Hematopoietic multipotent progenitor cell treated with erythropoietin and hydrocortisone succinate and interleukin-3 and kit ligand, for 17 days (in vitro differentiated cells): ENCODE measurements at regions not wholly inside any gene's neighbourhood (a gene's known extent, or its start where the extent isn't known, plus 50 kb on each side); places are given as distances from the start of the nearest gene placed in this dataset.
"Not testable (repeated sequence)": the region's sequence is repeated elsewhere in the genome, so short reads cannot be mapped to it uniquely, and the experiment has no call there.

Source experiments
- DNase-seq: peaks from one replicate; pipeline ENCODE4 v3.0.0-alpha.2; 2015; ENCODE audit warnings: low spot score

- DNase-seq = no peak
Observed at GRCh38 chr9:75672478-75672877, 218.0 kb upstream of the PCSK5 start.

- no peak for DNase-seq
Observed at GRCh38 chr9:75683591-75683990, 206.9 kb upstream of the PCSK5 start.

DNA sequence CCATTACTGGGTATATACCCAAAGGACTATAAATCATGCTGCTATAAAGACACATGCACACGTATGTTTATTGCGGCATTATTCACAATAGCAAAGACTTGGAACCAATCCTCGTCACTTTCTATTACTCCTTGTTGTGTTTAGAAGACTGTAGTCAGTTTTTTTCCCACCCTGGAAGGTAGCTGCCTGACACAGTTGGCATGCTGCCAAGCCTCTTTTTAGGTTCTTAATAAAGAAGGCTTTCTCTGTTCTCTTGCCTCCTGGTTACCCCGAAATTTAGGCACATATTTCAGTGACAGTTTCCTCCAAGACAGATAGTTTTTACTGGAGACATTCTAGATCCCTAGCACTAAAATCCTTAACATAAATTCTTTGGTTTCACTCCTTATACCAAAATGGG, 205.4 kb upstream of the PCSK5 start:
- no peak for DNase-seq

- DNase-seq = no peak
Observed at GRCh38 chr9:75687359-75687953, 203.0 kb upstream of the PCSK5 start.

DNA sequence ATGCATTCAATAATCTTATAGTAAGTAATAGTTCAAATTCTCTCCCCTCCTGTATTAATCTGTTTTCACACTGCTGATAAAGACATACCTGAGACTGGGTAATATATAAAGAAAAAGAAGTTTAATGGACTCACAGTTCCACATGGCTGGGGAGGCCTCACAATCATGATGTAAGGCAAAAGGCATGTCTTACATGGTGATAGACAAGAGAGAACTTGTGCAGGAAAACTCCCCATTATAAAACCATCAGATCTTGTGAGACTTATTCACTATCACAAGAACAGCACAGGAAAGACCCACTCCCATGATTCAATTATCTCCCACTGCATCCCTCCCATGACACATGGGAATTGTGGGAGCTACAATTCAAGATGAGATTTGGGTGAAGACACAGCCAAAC, 199.9 kb upstream of the PCSK5 start:
- DNase-seq = not testable (repeated sequence)

DNA sequence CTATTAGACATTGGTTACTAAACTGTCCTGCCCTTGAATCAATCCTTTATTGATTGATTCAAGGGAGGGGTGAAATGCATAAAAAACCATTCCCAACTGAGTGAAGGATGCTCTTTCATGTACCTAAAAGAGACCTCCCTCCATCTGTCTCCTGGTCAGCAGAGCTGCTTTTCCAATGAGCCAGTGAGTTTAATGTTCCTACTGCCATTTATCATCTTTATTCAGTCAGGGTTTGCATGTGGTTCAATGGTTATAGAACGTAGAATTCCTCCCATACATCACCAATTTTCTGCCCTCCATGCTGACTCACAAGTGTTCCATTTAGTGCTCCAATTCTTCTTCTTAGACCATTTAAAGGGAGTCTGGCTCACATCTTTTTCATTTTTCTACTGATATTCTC, 199.1 kb upstream of the PCSK5 start:
- no peak for DNase-seq

GRCh38 chr9:75692309-75692708, 198.2 kb upstream of the PCSK5 start:
- DNase-seq = no peak

DNA sequence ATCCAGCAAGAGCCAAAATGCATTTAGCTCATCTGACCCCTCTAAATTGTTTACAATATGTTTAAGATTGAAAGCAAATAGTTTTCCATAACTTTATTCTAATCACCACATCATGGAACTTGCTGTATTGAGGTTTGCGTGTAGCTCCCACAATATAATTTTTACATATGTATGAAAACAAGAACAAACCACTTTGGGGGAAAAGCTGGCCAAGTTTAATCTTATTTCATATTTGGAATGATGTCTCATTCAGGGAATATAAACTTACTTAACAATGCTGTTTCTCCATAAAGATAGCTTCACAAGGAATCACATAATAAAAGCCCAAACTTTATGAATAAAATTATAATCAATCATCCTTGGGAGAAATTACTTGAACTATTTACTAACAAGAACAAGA, 194.6 kb upstream of the PCSK5 start:
- no peak for DNase-seq

DNA sequence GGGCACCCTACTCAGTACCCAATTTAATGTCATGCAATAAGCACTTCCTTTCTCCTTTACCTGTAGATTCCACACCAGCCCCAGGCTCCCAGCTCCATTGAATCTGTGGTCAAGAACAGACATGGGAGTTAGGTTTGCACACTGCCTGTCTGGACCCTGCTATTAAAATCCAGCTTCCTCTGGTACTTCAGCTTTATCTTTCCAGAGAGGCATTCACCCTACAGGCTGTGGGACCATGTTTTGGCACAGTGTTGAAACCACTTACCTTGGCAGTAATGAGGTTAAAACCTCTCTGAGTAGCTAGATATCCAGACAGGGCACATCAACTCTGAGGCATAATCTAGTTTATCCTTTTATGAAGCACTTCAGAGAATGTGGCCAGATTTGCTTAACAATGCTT, 191.5 kb upstream of the PCSK5 start:
- DNase-seq = no peak

- DNase-seq = no peak
Observed at GRCh38 chr9:75699625-75700251, 190.7 kb upstream of the PCSK5 start.

- DNase-seq = no peak
Observed at GRCh38 chr9:75700252-75700640, 190.2 kb upstream of the PCSK5 start.

- DNase-seq = no peak
Observed at GRCh38 chr9:75707191-75707590, 183.3 kb upstream of the PCSK5 start.

GRCh38 chr9:75709698-75710097, 180.8 kb upstream of the PCSK5 start:
- no peak for DNase-seq

- no peak for DNase-seq
Observed at GRCh38 chr9:75712700-75713099, 177.8 kb upstream of the PCSK5 start.

GRCh38 chr9:75713335-75713734, 177.1 kb upstream of the PCSK5 start:
- no peak for DNase-seq

DNA sequence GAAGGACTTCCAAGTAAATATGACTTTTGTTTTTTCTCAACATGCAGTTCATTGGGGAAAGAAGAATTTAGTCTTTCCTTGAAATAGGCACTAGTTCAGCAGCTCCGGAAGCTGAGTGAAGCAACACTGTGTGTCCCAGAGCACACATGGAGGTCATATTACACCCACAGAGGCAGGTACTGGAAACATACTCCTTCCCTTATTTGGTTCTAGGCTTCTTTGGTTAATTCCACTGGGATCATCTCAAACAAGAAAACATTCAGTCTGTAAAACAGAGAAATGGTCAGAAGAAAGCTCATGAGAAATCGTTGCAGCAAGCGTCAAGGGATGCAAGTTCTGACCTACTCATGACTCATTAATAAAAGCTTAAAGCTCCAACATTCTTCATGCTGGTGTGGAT, 175.1 kb upstream of the PCSK5 start:
- no peak for DNase-seq

GRCh38 chr9:75718677-75719076, 171.8 kb upstream of the PCSK5 start:
- DNase-seq = no peak

DNA sequence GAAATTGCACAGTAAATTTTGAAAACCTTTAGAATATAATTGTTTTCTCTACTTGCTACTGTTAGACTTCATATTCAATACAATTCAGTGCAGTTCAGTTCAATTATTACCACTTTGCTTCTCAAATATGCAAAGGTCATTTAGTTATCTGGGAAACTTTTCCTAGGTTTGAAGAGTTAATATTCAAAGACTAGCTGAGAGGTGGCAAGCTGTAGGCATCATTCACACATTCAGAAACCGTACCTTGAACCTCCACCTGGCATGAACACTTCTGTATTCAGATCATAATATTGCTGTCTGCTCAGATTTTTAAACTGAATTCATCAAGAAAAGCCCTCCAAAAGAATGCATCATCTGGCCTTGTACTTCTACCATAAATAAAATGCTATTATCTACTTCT, 162.1 kb upstream of the PCSK5 start:
- no peak for DNase-seq

DNA sequence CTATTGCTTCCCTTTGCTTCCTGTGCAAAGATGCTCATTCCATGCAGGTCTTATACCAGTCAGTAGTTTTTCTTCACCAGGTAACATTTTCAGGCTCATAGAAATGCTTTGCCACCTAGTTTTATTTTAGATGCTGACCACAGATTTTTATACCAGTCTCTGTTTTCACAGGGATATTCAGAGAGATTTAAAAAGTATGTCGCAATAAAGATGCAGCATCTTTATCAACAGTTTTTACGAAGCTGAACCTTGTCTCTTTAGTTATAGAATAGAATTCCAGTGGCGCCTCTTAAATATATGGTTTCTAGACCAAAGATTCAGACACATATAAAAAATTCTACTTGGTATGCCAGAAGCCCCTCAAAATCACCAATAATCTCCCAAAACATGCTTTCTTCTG, 155.7 kb upstream of the PCSK5 start:
- DNase-seq = no peak

DNA sequence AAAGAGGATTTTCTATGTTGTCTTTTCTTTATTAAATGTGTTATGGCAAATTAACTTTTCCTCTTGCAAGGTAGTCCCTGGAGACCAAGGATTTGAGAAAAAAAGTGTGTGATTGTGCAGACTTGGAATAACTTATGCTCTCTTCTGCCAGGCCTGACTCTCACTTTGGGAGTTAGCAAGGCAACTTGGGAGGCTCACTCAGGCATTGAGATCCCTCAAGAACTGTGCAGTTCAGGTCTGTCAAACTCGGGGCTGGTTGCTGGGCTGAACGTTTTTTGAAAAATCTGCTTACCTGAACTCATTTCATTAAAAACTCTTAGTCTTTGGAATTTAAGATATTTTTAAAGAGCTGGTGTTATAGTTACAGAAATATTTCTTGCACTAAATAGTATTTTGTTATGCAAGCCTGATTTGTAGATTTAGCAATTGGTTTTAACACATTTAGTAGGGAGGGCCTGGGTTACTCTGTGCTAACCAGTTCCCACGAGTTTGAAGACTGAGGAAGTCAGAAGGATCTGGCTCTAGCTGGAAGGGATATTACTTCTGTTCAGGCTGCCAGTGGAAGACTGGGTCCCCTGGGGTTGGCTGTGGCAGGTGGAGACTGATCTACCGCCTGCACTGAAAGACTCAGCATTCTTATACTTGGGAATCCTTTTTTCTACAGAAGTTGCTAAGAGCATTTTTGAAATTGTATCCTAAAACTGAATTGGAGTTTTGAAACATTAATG, 150.4 kb upstream of the PCSK5 start:
- no peak for DNase-seq

DNA sequence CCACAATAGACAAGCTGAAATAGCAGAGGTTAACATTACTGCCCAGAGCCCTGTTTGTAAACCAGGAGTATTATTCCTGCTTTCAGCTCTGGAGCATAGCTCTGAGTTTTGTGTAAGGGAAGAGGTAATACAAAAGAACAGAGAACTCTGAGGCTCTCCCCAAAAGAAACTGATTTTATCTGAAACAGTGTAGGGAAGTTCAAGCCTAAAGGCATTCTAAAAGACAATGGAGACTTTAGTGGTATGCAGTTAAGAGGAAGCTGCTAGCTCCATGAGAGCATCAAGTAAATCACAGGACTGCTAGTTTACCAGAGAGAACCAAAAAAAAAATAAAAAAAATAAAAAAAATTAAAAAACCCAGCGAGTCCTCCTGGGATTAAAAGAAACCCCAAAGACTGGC, 146.6 kb upstream of the PCSK5 start:
- no peak for DNase-seq

- no peak for DNase-seq
Observed at GRCh38 chr9:75754080-75754479, 136.4 kb upstream of the PCSK5 start.

DNA sequence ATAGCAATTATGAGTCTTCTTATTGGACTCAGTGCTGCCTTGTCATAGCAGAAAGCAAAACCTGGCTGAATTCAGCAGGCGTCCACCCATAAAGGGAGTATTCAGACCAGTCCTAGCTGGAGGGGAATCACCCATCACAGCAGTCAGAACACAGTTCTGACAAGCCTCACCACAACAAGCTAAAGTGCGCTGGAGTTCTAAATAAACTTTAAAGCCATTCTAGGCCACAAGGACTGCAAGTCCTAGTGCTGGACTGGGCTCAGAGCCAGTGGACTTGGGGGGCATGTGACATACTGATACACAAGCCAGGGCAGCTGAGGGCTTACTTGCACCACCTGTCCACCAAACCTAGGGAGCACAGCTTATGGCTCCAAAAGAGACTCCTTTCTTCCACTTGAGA, 115.3 kb upstream of the PCSK5 start:
- no peak for DNase-seq
